GM18498 (cell line): ENCODE measurements at regions not wholly inside any gene's neighbourhood (a gene's known extent, or its start where the extent isn't known, plus 50 kb on each side); places are given as distances from the start of the nearest gene placed in this dataset.

Experiments
- ATAC-seq: cut with Tn5 transposase; IDR thresholded peaks from one replicate; pipeline ENCODE4 v1.9.1; 2021; ENCODE audit warnings: mild to moderate bottlenecking, moderate library complexity; ENCODE audit not compliant: unreplicated experiment

GRCh38 chr2:198315791-198316630 lies 511.6 kb downstream of the PLCL1 start:
- no peak for ATAC-seq

GRCh38 chr2:198314559-198315153 lies 510.3 kb downstream of the PLCL1 start:
- peak; percentile 63 for ATAC-seq

DNA sequence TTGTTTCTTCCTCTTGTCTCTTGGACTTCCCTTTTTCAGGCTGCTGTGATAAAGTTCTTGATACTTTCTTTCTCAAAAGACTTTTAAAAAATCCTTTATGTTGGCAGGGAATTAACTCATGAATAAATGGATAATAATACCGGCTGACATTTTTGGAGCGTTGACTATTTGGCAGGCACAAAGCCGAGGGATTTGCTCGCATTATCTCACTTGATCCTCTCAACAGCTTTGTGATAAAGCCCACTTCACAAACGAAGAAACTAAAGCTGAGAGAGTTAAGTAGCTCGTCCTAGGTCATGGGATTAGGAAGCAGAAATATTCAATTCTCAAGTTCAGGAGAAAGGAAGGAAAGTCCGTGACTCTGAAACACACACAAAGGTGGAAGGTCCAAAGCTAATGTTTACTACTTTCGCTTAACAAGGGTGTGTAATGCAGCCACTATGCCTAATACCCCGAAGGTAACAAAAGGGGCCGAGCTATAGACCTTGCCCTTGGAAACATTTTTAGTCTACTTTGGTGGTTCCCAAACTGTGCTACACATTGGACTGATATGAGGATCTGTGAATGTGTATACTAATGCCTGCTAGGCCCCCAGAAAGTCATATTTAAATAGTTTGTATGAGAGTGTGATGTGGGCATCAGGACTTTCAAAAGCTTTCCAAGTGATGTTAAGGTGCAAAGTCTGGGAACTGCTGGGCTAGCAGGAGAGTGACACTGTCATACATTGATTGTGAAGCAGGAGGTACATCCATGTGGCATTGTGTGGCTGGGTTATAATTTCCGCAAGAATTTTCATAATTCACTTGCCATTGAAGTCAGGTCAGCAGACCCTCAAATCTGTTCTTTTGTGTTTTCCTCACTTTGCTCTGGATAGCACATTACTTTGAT lies 508.4 kb downstream of the PLCL1 start:
- ATAC-seq: no peak

GRCh38 chr2:198311020-198311419 lies 506.6 kb downstream of the PLCL1 start:
- ATAC-seq: no peak

DNA sequence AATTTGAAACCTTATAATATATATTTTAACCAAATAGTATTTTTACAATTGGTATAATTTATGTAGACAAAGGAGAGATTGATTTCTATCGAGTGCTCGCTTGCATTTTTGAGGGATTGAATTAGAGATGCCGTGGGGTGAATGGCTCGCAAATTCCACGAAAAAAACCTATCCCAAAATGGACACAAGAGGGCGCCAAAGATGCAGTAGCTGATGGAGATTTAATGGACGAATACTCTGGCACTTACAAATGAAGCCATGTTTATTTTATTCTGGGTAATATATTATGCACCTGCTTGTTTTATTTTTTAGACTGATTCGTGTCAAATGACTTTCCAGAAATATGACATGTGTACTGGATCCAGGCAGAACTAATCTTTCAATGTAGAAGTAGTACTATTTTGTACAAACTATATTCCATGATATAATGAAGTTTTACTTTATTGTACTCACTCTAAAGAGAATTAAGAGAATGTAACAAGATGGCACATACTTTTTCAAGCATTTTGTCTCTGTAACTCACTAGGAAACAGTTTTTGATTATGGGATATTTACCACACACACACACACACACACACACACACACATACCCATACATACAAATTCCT lies 505.4 kb downstream of the PLCL1 start:
- peak; percentile 51 for ATAC-seq

- no peak for ATAC-seq
Observed at GRCh38 chr2:198309081-198309480, 504.7 kb downstream of the PLCL1 start.

GRCh38 chr2:198308368-198308767 lies 504.0 kb downstream of the PLCL1 start:
- ATAC-seq: no peak

GRCh38 chr2:198307093-198307492 lies 502.7 kb downstream of the PLCL1 start:
- ATAC-seq: no peak

DNA sequence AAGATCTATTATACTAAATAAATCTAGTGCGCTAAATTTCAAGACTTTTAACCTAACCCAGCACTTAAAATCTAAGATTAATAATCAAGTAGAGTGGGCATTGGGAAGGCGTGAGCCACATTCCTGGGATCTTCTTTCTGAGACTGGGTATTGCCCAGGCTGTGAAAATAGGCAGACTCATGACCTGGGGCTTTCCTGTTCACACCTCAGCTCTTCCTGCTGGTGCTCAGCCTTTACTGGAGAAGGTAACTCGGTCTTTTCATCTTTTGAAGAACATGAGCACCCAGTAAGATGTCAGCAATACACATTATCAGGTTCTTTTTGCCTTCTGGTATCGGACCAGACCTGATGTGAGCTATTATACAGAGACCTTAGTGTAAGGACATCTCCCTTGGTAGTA lies 500.5 kb downstream of the PLCL1 start:
- no peak for ATAC-seq

GRCh38 chr2:198297350-198297749 lies 493.0 kb downstream of the PLCL1 start:
- no peak for ATAC-seq

GRCh38 chr2:198296665-198297308 lies 492.4 kb downstream of the PLCL1 start:
- ATAC-seq: peak; percentile 93

DNA sequence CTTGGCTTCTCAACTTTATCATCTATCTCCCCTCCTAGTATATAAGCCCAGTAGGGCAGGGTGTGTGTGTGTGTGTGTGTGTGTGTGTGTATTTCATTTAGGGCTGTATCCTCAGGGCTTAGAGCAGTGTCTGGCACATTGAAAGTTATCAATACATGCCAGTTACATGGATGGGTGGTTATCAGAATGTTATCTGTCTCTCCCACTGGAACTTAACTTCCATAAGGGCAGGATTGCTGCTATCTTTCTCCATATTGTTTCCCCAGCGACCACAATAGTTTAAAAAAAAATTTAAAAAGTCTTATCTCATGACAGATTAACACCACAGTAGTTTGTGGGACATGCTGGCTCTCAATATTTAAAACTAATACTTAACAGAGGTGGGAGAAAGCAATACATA lies 488.9 kb downstream of the PLCL1 start:
- ATAC-seq: no peak

- no peak for ATAC-seq
Observed at GRCh38 chr2:198289811-198290210, 485.4 kb downstream of the PLCL1 start.

DNA sequence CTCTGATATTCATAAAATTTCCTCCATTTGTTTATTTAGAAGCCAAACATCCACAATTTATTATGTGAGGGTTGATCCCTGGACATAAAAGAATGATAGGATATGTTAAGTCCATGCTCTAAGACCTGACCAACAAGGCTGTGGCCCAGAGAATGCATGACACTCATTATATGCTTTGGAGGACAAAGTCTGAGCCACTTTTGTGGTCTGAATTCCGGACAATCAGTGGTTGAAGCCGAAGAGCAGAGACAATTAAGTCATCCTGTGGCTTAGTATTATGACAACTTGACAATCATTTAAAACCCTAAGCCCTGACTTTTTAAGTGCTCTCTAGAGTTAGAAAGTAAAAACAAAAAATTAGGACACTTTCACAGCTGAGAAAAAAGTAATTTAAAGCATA lies 483.3 kb downstream of the PLCL1 start:
- ATAC-seq: no peak

DNA sequence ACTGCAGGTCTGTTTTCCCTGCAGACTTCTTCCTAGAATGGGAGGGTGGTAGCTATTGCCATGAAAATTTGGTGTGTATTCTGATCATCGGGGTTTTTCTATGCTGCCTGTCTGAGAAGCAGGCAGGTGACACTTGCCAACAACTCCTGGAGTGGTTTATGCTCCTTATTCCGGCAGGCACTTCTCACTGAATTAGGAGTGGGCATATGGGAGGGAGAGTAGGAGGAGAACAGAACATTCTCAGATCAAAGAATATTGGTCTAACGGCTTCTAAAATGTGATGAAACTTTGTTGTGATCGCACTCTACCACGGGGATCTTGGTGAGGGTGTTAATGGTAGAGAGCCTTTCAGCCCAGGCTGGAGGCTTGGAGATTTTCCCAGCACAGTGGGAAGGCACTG lies 480.8 kb downstream of the PLCL1 start:
- ATAC-seq: no peak

DNA sequence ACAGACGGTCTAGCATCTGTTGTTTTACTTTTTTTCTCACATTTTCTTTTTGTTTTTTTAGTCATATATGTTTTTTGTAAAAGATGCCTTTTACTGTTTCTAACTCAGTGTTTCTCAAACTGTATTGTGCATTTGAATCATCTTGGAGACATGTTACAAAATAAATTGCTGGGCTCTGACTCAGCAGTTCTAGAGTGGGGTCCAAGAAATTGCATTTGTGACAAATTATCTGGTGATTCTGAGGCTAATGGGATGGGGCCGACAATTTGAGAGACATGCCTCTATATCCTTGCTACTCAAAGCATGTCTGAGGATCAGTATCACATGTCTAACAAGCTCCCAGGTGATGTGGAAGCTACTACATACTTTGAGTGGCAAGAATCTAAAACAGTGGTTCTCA lies 478.8 kb downstream of the PLCL1 start:
- no peak for ATAC-seq

GRCh38 chr2:198282061-198282460 lies 477.7 kb downstream of the PLCL1 start:
- no peak for ATAC-seq

GRCh38 chr2:198280145-198280544 lies 475.8 kb downstream of the PLCL1 start:
- no peak for ATAC-seq

GRCh38 chr2:198279026-198279425 lies 474.6 kb downstream of the PLCL1 start:
- ATAC-seq: no peak

DNA sequence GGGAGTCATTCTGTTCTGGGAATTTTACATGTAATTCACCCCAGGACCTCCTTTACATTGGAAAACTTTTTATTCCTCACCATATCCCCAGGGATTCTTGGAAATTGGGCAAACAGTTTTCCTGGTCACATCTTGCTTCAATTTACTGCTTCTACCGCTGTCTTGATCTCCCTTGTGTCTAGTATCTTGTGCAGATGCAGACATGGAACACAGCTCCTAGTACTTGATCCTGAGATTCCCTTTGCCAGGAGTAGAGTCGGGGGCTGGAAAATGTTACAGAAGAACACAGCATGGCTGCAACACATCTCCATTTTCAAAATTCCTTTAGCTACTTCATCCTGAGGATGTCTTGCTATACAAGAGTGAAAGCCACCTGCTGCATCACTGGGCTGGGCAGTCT lies 472.8 kb downstream of the PLCL1 start:
- no peak for ATAC-seq

GRCh38 chr2:198273660-198274059 lies 469.3 kb downstream of the PLCL1 start:
- ATAC-seq: no peak
